H1 (cell line): ENCODE measurements at regions not wholly inside any gene's neighbourhood (a gene's known extent, or its start where the extent isn't known, plus 50 kb on each side); places are given as distances from the start of the nearest gene placed in this dataset.

Experiments
- ASH2L ChIP-seq: fragments of 200-600, 300-600 bp; sonication (generic); IDR thresholded peaks from one replicate; pipeline ENCODE4 v1.7.1; 2017; ENCODE audit warnings: low read length
- ATF3 ChIP-seq: IDR thresholded peaks from 2 replicates; pipeline ENCODE4 v1.6.1; 2011; ENCODE audit warnings: low read depth, mild to moderate bottlenecking, low read length; ENCODE audit not compliant: insufficient read depth
- BACH1 ChIP-seq: IDR thresholded peaks from 2 replicates; pipeline ENCODE4 v1.6.1; 2012; ENCODE audit warnings: low read length, improper control_type of control experiment
- CEBPB ChIP-seq: IDR thresholded peaks from 2 replicates; pipeline ENCODE4 v1.6.1; 2012; ENCODE audit warnings: low read depth, low read length
- CHD1 ChIP-seq: IDR thresholded peaks from 2 replicates; pipeline ENCODE4 v1.6.1; 2012; ENCODE audit warnings: low read depth, low read length, improper control_type of control experiment
- CHD2 ChIP-seq: IDR thresholded peaks from 2 replicates; pipeline ENCODE4 v1.6.1; 2012; ENCODE audit warnings: low read length, improper control_type of control experiment
- CREB1 ChIP-seq: IDR thresholded peaks from 2 replicates; pipeline ENCODE4 v1.6.1; 2012; ENCODE audit warnings: inconsistent platforms
- FOSL1 ChIP-seq: IDR thresholded peaks from 2 replicates; pipeline ENCODE4 v1.6.1; 2011; ENCODE audit warnings: mild to moderate bottlenecking, low read depth, low read length, moderate library complexity; ENCODE audit not compliant: insufficient read depth
- JUND ChIP-seq: IDR thresholded peaks from 2 replicates; pipeline ENCODE4 v1.6.1; 2011; ENCODE audit warnings: mild to moderate bottlenecking, improper control_type of control experiment, low read length
- KDM1A ChIP-seq: fragments of 200-600, 300-600 bp; sonication (generic); IDR thresholded peaks from 2 replicates; pipeline ENCODE4 v1.7.1; 2016; ENCODE audit warnings: mild to moderate bottlenecking, low read length, borderline replicate concordance
- KDM4A ChIP-seq: IDR thresholded peaks from one replicate; pipeline ENCODE4 v1.7.1; 2012; ENCODE audit warnings: low read depth, mild to moderate bottlenecking, moderate library complexity, low read length, inconsistent platforms; ENCODE audit not compliant: severe bottlenecking
- KDM5A ChIP-seq: fragments of 200-600 bp; IDR thresholded peaks from 2 replicates; pipeline ENCODE4 v1.7.1; 2012; ENCODE audit warnings: mild to moderate bottlenecking, low read length, inconsistent platforms, mixed read lengths
- NANOG ChIP-seq: IDR thresholded peaks from 2 replicates; pipeline ENCODE4 v1.6.1; 2011; ENCODE audit warnings: low read length, low read depth, mild to moderate bottlenecking, inconsistent platforms; ENCODE audit not compliant: insufficient read depth, poor library complexity, severe bottlenecking
- POLR2A ChIP-seq, 2 experiments: IDR thresholded peaks; 1 replicate in 1 of 2; 2 replicates in 1 of 2; pipeline ENCODE4 v1.6.1; 2011; ENCODE audit warnings: low read depth in 2 of 2, low read length in 2 of 2, mild to moderate bottlenecking in 2 of 2; ENCODE audit errors: control extremely low read depth in 1 of 2
- POU5F1 ChIP-seq: IDR thresholded peaks from 2 replicates; pipeline ENCODE4 v1.6.1; 2011; ENCODE audit warnings: low read depth, mild to moderate bottlenecking, low read length, moderate library complexity
- RBBP5 ChIP-seq: IDR thresholded peaks from 2 replicates; pipeline ENCODE4 v1.7.1; 2012; ENCODE audit warnings: low read depth, mild to moderate bottlenecking, inconsistent platforms, low read length, moderate library complexity, borderline replicate concordance
- RNF2 ChIP-seq: fragments of 200-900, 300-1000 bp; sonication (generic); IDR thresholded peaks from 2 replicates; pipeline ENCODE4 v1.7.1; 2016; ENCODE audit warnings: borderline replicate concordance, low read depth, mild to moderate bottlenecking, antibody characterized with exemption, low read length; ENCODE audit not compliant: poor library complexity, severe bottlenecking; ENCODE audit errors: missing control alignments
- SIN3A ChIP-seq, 2 experiments: IDR thresholded peaks in 1 of 2; conservative IDR thresholded peaks in 1 of 2; 2 replicates each; pipeline ENCODE4 v1.6.1; 2011 to 2012; ENCODE audit warnings: low read length in 2 of 2, improper control_type of control experiment in 1 of 2, low read depth in 1 of 2, mild to moderate bottlenecking in 1 of 2
- SP1 ChIP-seq: IDR thresholded peaks from 2 replicates; pipeline ENCODE4 v1.6.1; 2011; ENCODE audit warnings: low read depth, low read length
- SUZ12 ChIP-seq: fragments of 200-600 bp; sonication (generic); IDR thresholded peaks from 2 replicates; pipeline ENCODE4 v1.6.1; 2012; ENCODE audit warnings: mild to moderate bottlenecking, inconsistent platforms, low read length, moderate library complexity, mixed read lengths
- TAF1 ChIP-seq: IDR thresholded peaks from 2 replicates; pipeline ENCODE4 v1.6.1; 2011; ENCODE audit warnings: mild to moderate bottlenecking, low read depth, low read length
- TAF7 ChIP-seq: optimal IDR thresholded peaks from 2 replicates; pipeline ENCODE3; 2011; ENCODE audit warnings: low read depth, mild to moderate bottlenecking, inconsistent platforms, low read length, moderate library complexity, borderline replicate concordance
- TEAD4 ChIP-seq: IDR thresholded peaks from 2 replicates; pipeline ENCODE4 v1.6.1; 2012; ENCODE audit warnings: low read depth, low read length, inconsistent platforms, mixed read lengths
- ZNF274 ChIP-seq: IDR thresholded peaks from 2 replicates; pipeline ENCODE4 v1.7.0; 2012; ENCODE audit warnings: low read length, borderline replicate concordance; ENCODE audit errors: extremely low read depth
- TF ChIP-seq, protein P1 (sequence below): IDR thresholded peaks from 2 replicates; pipeline ENCODE4 v1.6.1; 2012; ENCODE audit warnings: low read length, inconsistent platforms

DNA sequence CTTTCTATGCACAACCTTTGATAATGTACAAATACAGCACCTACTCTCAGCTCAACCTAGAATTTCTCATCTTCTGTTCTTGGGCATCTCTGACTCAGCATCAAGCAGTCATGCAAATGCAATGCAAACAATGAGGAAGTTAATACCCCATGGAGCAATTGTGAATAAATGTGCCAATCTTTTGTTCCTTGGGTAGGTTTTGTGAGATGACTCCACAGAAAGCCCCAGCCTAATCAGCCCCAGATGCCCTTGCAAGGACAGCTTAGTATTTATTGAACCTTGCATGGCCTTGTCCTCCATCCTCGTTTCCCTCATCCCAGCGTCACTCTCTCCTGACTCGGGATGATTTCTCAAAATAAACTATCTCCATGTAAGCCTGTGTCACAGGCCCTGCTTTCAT, 494.7 kb upstream of the NECTIN3 start (continued):
- TF ChIP-seq RNF2 (no peak), KDM1A (no peak), SUZ12 (no peak), RBBP5 (0 out of 2 replicates have a peak, but pooled peaks have one; percentile 37), TAF1 (no peak), POLR2A (IDR thresholded peaks at IDR 0.05; ENCODE audit: control extremely low read depth in 1 of 2, low read depth in 2 of 2, low read length in 2 of 2) (0 out of 3 replicates have a peak, but pooled peaks of 1 of the 2 experiments have one; percentile 24), TEAD4 (peak; percentile 39; the same call in 1 of the 2 replicates), CEBPB (peak; percentile 64), CHD1 (no peak), TAF7 (no peak), ASH2L (no peak), ZNF274 (no peak), JUND (peak; percentile 90), ATF3 (no peak), CREB1 (no peak), POU5F1 (peak; percentile 80), FOSL1 (no peak), KDM4A (no peak), SIN3A (conservative IDR thresholded peaks at IDR 0.05 in 1 of 2, IDR thresholded peaks at IDR 0.05 in 1 of 2; ENCODE audit: low read depth in 1 of 2, low read length in 2 of 2) (no peak), SP1 (peak; percentile 90), KDM5A (no peak), NANOG (peak; percentile 98), BACH1 (peak; percentile 99), CHD2 (peak; percentile 38; the same call in 1 of the 2 replicates)
- TF ChIP-seq, protein P1, sequence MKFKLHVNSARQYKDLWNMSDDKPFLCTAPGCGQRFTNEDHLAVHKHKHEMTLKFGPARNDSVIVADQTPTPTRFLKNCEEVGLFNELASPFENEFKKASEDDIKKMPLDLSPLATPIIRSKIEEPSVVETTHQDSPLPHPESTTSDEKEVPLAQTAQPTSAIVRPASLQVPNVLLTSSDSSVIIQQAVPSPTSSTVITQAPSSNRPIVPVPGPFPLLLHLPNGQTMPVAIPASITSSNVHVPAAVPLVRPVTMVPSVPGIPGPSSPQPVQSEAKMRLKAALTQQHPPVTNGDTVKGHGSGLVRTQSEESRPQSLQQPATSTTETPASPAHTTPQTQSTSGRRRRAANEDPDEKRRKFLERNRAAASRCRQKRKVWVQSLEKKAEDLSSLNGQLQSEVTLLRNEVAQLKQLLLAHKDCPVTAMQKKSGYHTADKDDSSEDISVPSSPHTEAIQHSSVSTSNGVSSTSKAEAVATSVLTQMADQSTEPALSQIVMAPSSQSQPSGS: no peak
